K562 (cell line): ENCODE measurements at regions not wholly inside any gene's neighbourhood (a gene's known extent, or its start where the extent isn't known, plus 50 kb on each side); places are given as distances from the start of the nearest gene placed in this dataset.

Experiments
- ATAC-seq: fragments of 200-7000 bp; cut with Tn5 transposase; 3 replicates; pipeline ENCODE4 v1.9.1; 2020; ENCODE audit warnings: moderate library complexity
- BruUV-seq: library from RNA; stranded (reverse); fragments of 400-500 nt; replicated peaks from 2 replicates; lab custom pipeline; 2021; lab: Mats Ljungman, UMichigan
- CTCF ChIA-PET: fragments of 300-600 bp; formaldehyde crosslinking; extraction: SDS; loops from one replicate; lab custom pipeline; 2021; ENCODE audit warnings: low intra/inter-chr PET ratio; lab: Yijun Ruan, JAX
- POLR2A ChIA-PET: fragments of 300-600, 350-650 bp; sonication (Branson Sonifier 250); formaldehyde crosslinking; extraction: SDS; loops from one replicate; lab custom pipeline; 2021; ENCODE audit warnings: antibody characterized with exemption, inconsistent platforms; lab: Yijun Ruan, JAX
- DNase-seq, 4 experiments: peaks; one replicate each; pipeline versions ENCODE4 v3.0.0 to v3.0.0-alpha.2; 2011 to 2018; ENCODE audit warnings: low spot score in 3 of 4, mixed read lengths in 3 of 4; ENCODE audit errors: extremely low read depth in 1 of 4
- FAIRE-seq: peaks from 2 replicates; lab custom pipeline; 2011; peaks lifted over from hg19 to GRCh38; lab: Jason Lieb, UNC
- H2AFZ ChIP-seq: 2 replicates; pipeline ENCODE4 v1.6.0; 2011; ENCODE audit warnings: low read depth, low read length, control low read depth, inconsistent platforms
- H3K27ac ChIP-seq: fragments of 200-600 bp; 3 replicates; pipeline ENCODE4 v1.8.0; 2011; ENCODE audit warnings: low read depth, mild to moderate bottlenecking, control low read depth, inconsistent platforms, low read length, moderate library complexity, mixed read lengths; ENCODE audit errors: extremely low read depth
- H3K27me3 ChIP-seq, 2 experiments: fragments of 300-600 bp in 1 of 2; 2 replicates in 1 of 2; 3 replicates in 1 of 2; pipeline versions ENCODE4 v1.6.0 to v1.8.0; 2011; ENCODE audit warnings: inconsistent platforms in 2 of 2, low read length in 2 of 2, mild to moderate bottlenecking in 1 of 2, mixed read lengths in 1 of 2, moderate library complexity in 1 of 2; ENCODE audit not compliant: control insufficient read depth in 2 of 2, insufficient read depth in 2 of 2
- H3K36me3 ChIP-seq: fragments of 300-600 bp; 3 replicates; pipeline ENCODE4 v1.8.0; 2011; ENCODE audit warnings: mild to moderate bottlenecking, low read length, inconsistent platforms; ENCODE audit not compliant: control insufficient read depth, insufficient read depth
- H3K4me1 ChIP-seq, 2 experiments: fragments of 200-600 bp in 1 of 2; replicated peaks in 1 of 2; 2 replicates in 1 of 2; 3 replicates in 1 of 2; pipeline versions ENCODE4 v1.5.1 to v1.8.0; 2011; ENCODE audit warnings: inconsistent platforms in 2 of 2, low read length in 2 of 2, mild to moderate bottlenecking in 1 of 2, mixed read lengths in 1 of 2, moderate library complexity in 1 of 2; ENCODE audit not compliant: control insufficient read depth in 2 of 2, insufficient read depth in 2 of 2
- H3K4me2 ChIP-seq: 2 replicates; pipeline ENCODE4 v1.6.1; 2011; ENCODE audit warnings: low read length, control low read depth, inconsistent platforms, mixed read lengths; ENCODE audit not compliant: insufficient read depth
- H3K4me3 ChIP-seq: fragments of 200-600 bp; sonication (generic), shearing (Covaris generic); 2 replicates; pipeline ENCODE4 v1.5.1; 2016; ENCODE audit warnings: control low read depth, inconsistent platforms
- H3K79me2 ChIP-seq: fragments of 200-600 bp; 3 replicates; pipeline ENCODE4 v1.8.0; 2011; ENCODE audit warnings: low read length, inconsistent platforms; ENCODE audit not compliant: control insufficient read depth, insufficient read depth
- H3K9ac ChIP-seq, 2 experiments: 2 replicates each; pipeline versions ENCODE4 v1.6.0 to v1.6.1; 2011; ENCODE audit warnings: low read depth in 2 of 2, low read length in 2 of 2, control low read depth in 1 of 2, inconsistent platforms in 1 of 2, mild to moderate bottlenecking in 1 of 2, mixed read lengths in 1 of 2; ENCODE audit not compliant: insufficient read depth in 1 of 2
- H3K9me1 ChIP-seq: one replicate; pipeline ENCODE4 v1.6.0; 2011; ENCODE audit warnings: inconsistent platforms, mild to moderate bottlenecking, low read length, moderate library complexity; ENCODE audit not compliant: control insufficient read depth, insufficient read depth
- H3K9me3 ChIP-seq: replicated peaks from 2 replicates; pipeline ENCODE4 v1.5.1; 2011; ENCODE audit warnings: low read depth, low read length, inconsistent platforms; ENCODE audit not compliant: control insufficient read depth, insufficient read depth
- H4K20me1 ChIP-seq: replicated peaks from 2 replicates; pipeline ENCODE4 v1.6.1; 2011; ENCODE audit warnings: low read length, inconsistent platforms, mixed read lengths; ENCODE audit not compliant: control insufficient read depth, insufficient read depth
- POLR2AphosphoS5 ChIP-seq: IDR thresholded peaks from 2 replicates; pipeline ENCODE4 v1.6.1; 2011; ENCODE audit warnings: mild to moderate bottlenecking, low read depth, low read length, moderate library complexity; ENCODE audit not compliant: control insufficient read depth, insufficient read depth
- ZFP30 ChIP-seq: fragments of 250-450 bp; sonication (Bioruptor Pico); IDR thresholded peaks from 2 replicates; pipeline ENCODE4 v1.8.0; 2022; ENCODE audit warnings: moderate library complexity, mild to moderate bottlenecking, inconsistent platforms, borderline replicate concordance
- ZKSCAN3 ChIP-seq: fragments of 250-450 bp; sonication (Bioruptor Pico); IDR thresholded peaks from 2 replicates; pipeline ENCODE4 v1.4.0; 2020
- WGBS: fragments of 100-300 bp; shearing (Covaris generic); methylation state at CpG from one replicate; pipeline ENCODE4 v1.1.6; 2016; ENCODE audit warnings: low coverage, mixed read lengths; ENCODE audit not compliant: insufficient coverage; ENCODE audit errors: missing lambda C conversion rate; 5-methylcytosine and 5-hydroxymethylcytosine counted together
- in situ Hi-C: fragments of 300-500 bp; cut with MboI; formaldehyde crosslinking; loops from 4 replicates; pipeline ENCODE4 v1.15.0; 2018; ENCODE audit warnings: inconsistent platforms, mixed read lengths
- intact Hi-C: fragments of 100-400 bp; cut with micrococcal nuclease; formaldehyde crosslinking; loops from 2 replicates; pipeline ENCODE4 v1.14.2; 2022
- TF ChIP-seq, protein P1 (sequence below): IDR thresholded peaks from 3 replicates; pipeline ENCODE4 v1.6.1; 2011; ENCODE audit warnings: borderline replicate concordance, mild to moderate bottlenecking, moderate library complexity; ENCODE audit not compliant: insufficient read length; ENCODE audit errors: extremely low read depth
- TF ChIP-seq, protein P2 (sequence below): fragments of 450-650 bp; formaldehyde crosslinking; conservative IDR thresholded peaks from 2 replicates; pipeline ENCODE4 v1.4.0; 2022; ENCODE audit warnings: mild to moderate bottlenecking, missing genetic modification characterization
- TF ChIP-seq, protein P3 (sequence below): fragments of 450-650 bp; IDR thresholded peaks from one replicate; pipeline ENCODE4 v1.6.1; 2018; ENCODE audit warnings: mild to moderate bottlenecking, moderate library complexity; ENCODE audit not compliant: partially characterized antibody

- no peaks in the 10 kb centered on the region for H3K79me2 ChIP-seq
- H3K9me1 ChIP-seq: no peaks in the 10 kb centered on the region
- 0% methylated on average over 2 of the region's 2 CpGs for WGBS
- in situ Hi-C loops (no loop called here), intact Hi-C loops (no loop called here)
- H3K27me3 ChIP-seq: no peaks in the 10 kb centered on the region
- H3K4me3 ChIP-seq: no peak overlapping the region
- FAIRE-seq (no peak), DNase-seq (no peak), ATAC-seq (no peak)
- no peaks in the 10 kb centered on the region for H4K20me1 ChIP-seq
- H3K4me1 ChIP-seq: no peaks in the 10 kb centered on the region
- BruUV-seq: no TSS peak
- no peak overlapping the region for H3K27ac ChIP-seq
- H2AFZ ChIP-seq: no peak overlapping the region
- no peaks in the 10 kb centered on the region for H3K9me3 ChIP-seq
- ChIA-PET CTCF (no interaction called here), POLR2A (no interaction called here)
- no peak overlapping the region for H3K9ac ChIP-seq
- H3K36me3 ChIP-seq: no peaks in the 10 kb centered on the region
- no peak overlapping the region for H3K4me2 ChIP-seq
- TF ChIP-seq, protein P1, sequence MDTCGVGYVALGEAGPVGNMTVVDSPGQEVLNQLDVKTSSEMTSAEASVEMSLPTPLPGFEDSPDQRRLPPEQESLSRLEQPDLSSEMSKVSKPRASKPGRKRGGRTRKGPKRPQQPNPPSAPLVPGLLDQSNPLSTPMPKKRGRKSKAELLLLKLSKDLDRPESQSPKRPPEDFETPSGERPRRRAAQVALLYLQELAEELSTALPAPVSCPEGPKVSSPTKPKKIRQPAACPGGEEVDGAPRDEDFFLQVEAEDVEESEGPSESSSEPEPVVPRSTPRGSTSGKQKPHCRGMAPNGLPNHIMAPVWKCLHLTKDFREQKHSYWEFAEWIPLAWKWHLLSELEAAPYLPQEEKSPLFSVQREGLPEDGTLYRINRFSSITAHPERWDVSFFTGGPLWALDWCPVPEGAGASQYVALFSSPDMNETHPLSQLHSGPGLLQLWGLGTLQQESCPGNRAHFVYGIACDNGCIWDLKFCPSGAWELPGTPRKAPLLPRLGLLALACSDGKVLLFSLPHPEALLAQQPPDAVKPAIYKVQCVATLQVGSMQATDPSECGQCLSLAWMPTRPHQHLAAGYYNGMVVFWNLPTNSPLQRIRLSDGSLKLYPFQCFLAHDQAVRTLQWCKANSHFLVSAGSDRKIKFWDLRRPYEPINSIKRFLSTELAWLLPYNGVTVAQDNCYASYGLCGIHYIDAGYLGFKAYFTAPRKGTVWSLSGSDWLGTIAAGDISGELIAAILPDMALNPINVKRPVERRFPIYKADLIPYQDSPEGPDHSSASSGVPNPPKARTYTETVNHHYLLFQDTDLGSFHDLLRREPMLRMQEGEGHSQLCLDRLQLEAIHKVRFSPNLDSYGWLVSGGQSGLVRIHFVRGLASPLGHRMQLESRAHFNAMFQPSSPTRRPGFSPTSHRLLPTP: no peak
- TF ChIP-seq, protein P2, sequence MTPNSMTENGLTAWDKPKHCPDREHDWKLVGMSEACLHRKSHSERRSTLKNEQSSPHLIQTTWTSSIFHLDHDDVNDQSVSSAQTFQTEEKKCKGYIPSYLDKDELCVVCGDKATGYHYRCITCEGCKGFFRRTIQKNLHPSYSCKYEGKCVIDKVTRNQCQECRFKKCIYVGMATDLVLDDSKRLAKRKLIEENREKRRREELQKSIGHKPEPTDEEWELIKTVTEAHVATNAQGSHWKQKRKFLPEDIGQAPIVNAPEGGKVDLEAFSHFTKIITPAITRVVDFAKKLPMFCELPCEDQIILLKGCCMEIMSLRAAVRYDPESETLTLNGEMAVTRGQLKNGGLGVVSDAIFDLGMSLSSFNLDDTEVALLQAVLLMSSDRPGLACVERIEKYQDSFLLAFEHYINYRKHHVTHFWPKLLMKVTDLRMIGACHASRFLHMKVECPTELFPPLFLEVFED (CRISPR knock-in tag): no peak
- TF ChIP-seq POLR2AphosphoS5: no peak
- TF ChIP-seq ZFP30 (CRISPR knock-in tag): no peak
- TF ChIP-seq, protein P3, sequence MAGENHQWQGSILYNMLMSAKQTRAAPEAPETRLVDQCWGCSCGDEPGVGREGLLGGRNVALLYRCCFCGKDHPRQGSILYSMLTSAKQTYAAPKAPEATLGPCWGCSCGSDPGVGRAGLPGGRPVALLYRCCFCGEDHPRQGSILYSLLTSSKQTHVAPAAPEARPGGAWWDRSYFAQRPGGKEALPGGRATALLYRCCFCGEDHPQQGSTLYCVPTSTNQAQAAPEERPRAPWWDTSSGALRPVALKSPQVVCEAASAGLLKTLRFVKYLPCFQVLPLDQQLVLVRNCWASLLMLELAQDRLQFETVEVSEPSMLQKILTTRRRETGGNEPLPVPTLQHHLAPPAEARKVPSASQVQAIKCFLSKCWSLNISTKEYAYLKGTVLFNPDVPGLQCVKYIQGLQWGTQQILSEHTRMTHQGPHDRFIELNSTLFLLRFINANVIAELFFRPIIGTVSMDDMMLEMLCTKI: no peak
- TF ChIP-seq ZKSCAN3 (CRISPR knock-in tag): no peak
Observed at GRCh38 chr14:41277450-41277849, 329.2 kb upstream of the LRFN5 start.
